T-helper 17 cell (primary cell): ENCODE measurements at regions not wholly inside any gene's neighbourhood (a gene's known extent, or its start where the extent isn't known, plus 50 kb on each side); places are given as distances from the start of the nearest gene placed in this dataset.

Source experiments
- ATAC-seq: fragments of 150-1000 bp; cut with Tn5 transposase; 2 replicates; pipeline ENCODE4 v1.10.0; 2021; ENCODE audit warnings: mild to moderate bottlenecking, moderate library complexity
- DNase-seq, 3 donors: peaks; one replicate each; pipeline versions ENCODE4 v3.0.0 to v3.0.0-alpha.2; 2020 to 2021
- H3K9me3 ChIP-seq: one replicate; pipeline ENCODE4 v1.7.0; 2013; ENCODE audit warnings: low read length, mild to moderate bottlenecking; ENCODE audit not compliant: control insufficient read depth, poor library complexity, severe bottlenecking
- H3K27ac Mint-ChIP-seq: one replicate; pipeline ENCODE4 v1.8.0; 2022; ENCODE audit warnings: mild to moderate bottlenecking, moderate library complexity, mixed read lengths
- H3K27me3 Mint-ChIP-seq: one replicate; pipeline ENCODE4 v1.8.0; 2022; ENCODE audit warnings: mixed read lengths
- H3K36me3 Mint-ChIP-seq: one replicate; pipeline ENCODE4 v1.8.0; 2022; ENCODE audit warnings: low read depth, mixed read lengths
- H3K4me1 Mint-ChIP-seq: one replicate; pipeline ENCODE4 v1.8.0; 2022; ENCODE audit warnings: mild to moderate bottlenecking, mixed read lengths
- H3K4me3 Mint-ChIP-seq: one replicate; pipeline ENCODE4 v1.8.0; 2022; ENCODE audit warnings: mild to moderate bottlenecking, moderate library complexity, mixed read lengths

- Mint-ChIP-seq H3K36me3 (no peaks in the 10 kb centered on the region), H3K27ac (no peak overlapping the region), H3K4me1 (no peaks in the 10 kb centered on the region), H3K4me3 (no peak overlapping the region), H3K27me3 (peaks cover 43% of the 10 kb centered on the region)
- DNase-seq (no peak), ATAC-seq (no peak)
- no peaks in the 10 kb centered on the region for H3K9me3 ChIP-seq
These were observed 65.2 kb upstream of the DIO3 start for GRCh38 chr14:101495827-101496775.

DNA sequence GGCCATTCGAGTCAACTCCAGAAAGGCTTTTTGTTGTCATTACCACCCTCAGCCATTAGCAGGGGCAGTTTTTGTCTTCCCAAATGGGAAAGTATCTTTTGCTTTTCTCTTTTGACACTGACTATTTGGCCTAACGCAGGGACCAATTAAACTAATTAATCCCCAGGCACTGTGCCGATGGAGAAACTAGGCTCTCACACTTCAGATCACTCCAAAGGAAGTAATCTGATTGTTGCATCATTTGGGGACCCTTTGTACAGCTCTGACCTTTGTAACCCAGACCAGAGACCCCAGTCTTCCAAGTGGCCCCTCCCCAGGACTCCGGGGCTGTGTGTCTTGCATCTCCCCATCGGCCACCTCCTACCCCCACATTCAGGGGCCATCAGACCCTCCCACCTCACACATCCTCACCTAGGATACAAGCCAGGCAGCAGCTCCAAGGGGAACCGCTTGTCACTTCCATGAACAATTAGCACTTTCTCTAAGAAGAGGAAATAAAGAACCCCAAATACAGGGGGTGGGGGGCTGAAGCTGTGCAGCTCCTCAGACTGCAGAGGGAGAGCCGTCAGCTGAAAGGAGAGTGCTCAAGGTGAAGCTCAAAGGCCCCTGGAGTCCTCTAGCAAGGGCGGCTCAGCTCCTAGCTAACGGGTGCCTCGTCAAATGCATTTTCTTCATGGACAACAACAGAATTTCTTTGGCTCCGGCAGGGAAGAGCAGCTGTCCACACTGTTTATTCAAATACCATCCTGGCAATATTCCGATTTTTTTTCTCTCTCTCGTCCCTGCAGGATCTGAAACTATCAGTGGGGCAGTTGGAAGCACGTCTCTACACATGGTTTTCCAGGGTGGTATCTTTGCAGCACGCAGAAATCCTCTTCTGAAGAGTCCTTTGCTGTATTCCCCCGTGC is 64.3 kb upstream of the DIO3 start:
- DNase-seq (no peak), ATAC-seq (no peak)
- no peak overlapping the region for H3K27ac Mint-ChIP-seq
- no peaks in the 10 kb centered on the region for H3K9me3 ChIP-seq
- H3K4me1 Mint-ChIP-seq = no peaks in the 10 kb centered on the region
- H3K4me3 Mint-ChIP-seq = no peak overlapping the region
- H3K36me3 Mint-ChIP-seq = no peaks in the 10 kb centered on the region
- peaks cover 48% of the 10 kb centered on the region for H3K27me3 Mint-ChIP-seq

DNA sequence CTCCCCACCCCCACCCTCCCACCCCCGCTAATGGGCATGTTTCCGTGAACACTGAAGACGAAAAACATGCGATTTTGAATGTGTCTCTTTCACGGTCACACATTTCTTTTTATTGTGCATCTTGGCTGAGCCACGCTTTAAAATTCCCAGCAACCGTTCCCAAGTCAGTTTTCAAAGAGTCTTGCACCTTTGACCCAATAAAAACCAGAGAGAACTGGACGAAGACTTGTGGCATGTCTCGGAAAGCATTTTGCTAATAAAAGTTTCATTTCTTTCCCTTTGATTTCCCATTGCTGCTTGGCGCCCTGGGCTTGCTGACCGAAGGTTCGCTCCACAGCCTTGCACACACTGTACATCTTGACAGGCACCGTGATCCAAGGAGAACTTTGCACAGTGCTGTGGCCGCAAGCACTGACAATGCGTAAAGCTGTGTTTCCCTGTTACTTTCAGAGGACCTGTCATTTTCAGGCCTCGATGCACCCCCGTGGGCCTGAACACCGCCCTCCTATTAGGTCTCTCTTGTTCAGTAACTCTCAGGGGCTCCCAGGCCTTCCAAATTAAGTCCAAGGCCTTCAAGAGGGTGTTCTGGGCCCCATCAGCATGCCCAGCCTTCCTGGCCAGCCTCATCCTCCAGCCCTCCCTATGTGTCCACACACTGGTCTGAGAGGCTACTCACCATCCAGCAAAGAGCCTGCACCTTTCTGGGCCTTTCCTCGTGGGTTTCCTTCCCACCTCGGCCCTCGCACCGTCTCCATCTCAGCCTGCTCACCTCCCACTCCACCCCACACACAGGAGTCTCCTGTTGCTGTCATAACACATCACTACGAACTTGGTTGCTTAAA is 63.4 kb upstream of the DIO3 start:
- Mint-ChIP-seq H3K4me3 (no peak overlapping the region), H3K36me3 (no peaks in the 10 kb centered on the region), H3K4me1 (no peaks in the 10 kb centered on the region), H3K27ac (no peak overlapping the region), H3K27me3 (peaks cover 50% of the 10 kb centered on the region)
- H3K9me3 ChIP-seq = no peaks in the 10 kb centered on the region
- ATAC-seq (no peak), DNase-seq (peak in 1 of 3 donors; percentile 1)

DNA sequence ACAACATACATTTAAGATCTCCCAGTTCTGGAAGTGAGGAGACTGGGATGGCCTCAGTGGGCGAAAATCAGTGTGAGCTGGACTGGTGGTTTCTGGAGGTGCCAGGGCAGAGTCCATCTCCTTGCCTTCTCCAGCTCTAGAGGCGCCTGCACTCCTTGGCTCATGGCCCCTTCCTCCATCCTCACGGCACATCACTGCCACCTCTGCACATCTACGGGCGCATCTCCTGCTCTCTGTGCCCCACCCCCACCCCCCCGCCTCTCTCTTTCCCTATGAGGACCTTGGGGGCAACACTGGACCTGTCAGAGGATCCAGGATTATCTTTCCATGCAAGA is 62.8 kb upstream of the DIO3 start:
- peaks cover 50% of the 10 kb centered on the region for H3K27me3 Mint-ChIP-seq
- H3K36me3 Mint-ChIP-seq = no peaks in the 10 kb centered on the region
- DNase-seq (no peak), ATAC-seq (no peak)
- H3K4me1 Mint-ChIP-seq = no peaks in the 10 kb centered on the region
- H3K4me3 Mint-ChIP-seq = no peak overlapping the region
- H3K9me3 ChIP-seq = no peaks in the 10 kb centered on the region
- H3K27ac Mint-ChIP-seq = no peak overlapping the region

GRCh38 chr14:101499080-101499479 is 62.2 kb upstream of the DIO3 start:
- no peak overlapping the region for H3K27ac Mint-ChIP-seq
- no peaks in the 10 kb centered on the region for H3K4me1 Mint-ChIP-seq
- H3K9me3 ChIP-seq = no peaks in the 10 kb centered on the region
- peaks cover under 1% of the 10 kb centered on the region for H3K36me3 Mint-ChIP-seq
- DNase-seq (no peak), ATAC-seq (no peak)
- peaks cover 50% of the 10 kb centered on the region for H3K27me3 Mint-ChIP-seq
- no peak overlapping the region for H3K4me3 Mint-ChIP-seq

DNA sequence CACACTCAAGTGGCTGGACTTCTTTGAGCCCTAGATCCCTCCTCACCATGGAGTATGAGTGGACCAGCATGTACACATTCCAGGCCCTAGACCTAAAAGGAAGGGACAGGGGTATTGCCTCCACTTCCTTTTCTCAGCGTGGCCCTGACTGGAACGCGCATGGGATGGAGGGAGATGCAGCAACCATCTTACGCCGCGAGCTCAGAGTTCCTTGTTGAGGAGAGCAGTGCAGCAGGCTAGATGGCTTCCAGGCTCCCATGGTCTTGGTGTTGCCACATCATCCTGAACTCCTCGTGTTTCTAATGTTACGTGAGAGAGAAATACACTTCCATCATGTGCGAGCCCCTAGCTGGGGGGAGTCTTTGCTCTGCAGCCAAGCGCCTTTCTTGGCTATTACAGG is 61.8 kb upstream of the DIO3 start:
- no peak overlapping the region for H3K4me3 Mint-ChIP-seq
- peaks cover 50% of the 10 kb centered on the region for H3K27me3 Mint-ChIP-seq
- DNase-seq (no peak), ATAC-seq (no peak)
- no peaks in the 10 kb centered on the region for H3K4me1 Mint-ChIP-seq
- H3K27ac Mint-ChIP-seq = no peak overlapping the region
- no peaks in the 10 kb centered on the region for H3K9me3 ChIP-seq
- peaks cover 3% of the 10 kb centered on the region for H3K36me3 Mint-ChIP-seq

DNA sequence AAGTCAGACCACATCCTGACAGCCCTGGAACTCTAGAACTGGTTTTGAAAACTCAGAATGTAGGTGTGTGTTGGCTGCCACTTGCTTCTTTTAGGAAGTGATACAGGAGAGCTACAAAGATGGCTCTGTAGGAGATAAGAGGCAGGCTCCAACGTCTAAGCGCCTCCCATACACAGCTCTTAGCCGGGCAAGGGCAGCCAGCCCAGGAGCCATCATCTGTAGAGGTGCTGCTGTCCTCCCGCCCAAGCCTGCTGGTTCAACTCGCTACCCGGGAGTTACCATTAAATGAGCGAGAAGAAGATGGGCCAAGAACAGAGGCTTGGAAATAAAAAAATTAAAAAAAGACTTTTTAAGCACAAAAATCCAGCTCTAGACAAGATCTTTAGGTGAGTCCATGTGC is 61.2 kb upstream of the DIO3 start:
- DNase-seq = no peak
- H3K9me3 ChIP-seq = no peaks in the 10 kb centered on the region
- ATAC-seq = no peak
- H3K27me3 Mint-ChIP-seq = peaks cover 49% of the 10 kb centered on the region
- no peak overlapping the region for H3K4me3 Mint-ChIP-seq
- H3K27ac Mint-ChIP-seq = no peak overlapping the region
- H3K4me1 Mint-ChIP-seq = no peaks in the 10 kb centered on the region
- H3K36me3 Mint-ChIP-seq = peaks cover 3% of the 10 kb centered on the region

GRCh38 chr14:101500681-101501080 is 60.6 kb upstream of the DIO3 start:
- no peak overlapping the region for H3K4me3 Mint-ChIP-seq
- DNase-seq = no peak
- H3K9me3 ChIP-seq = no peaks in the 10 kb centered on the region
- ATAC-seq = no peak
- H3K4me1 Mint-ChIP-seq = no peaks in the 10 kb centered on the region
- peaks cover 3% of the 10 kb centered on the region for H3K36me3 Mint-ChIP-seq
- no peak overlapping the region for H3K27ac Mint-ChIP-seq
- peaks cover 48% of the 10 kb centered on the region for H3K27me3 Mint-ChIP-seq

- no peak overlapping the region for H3K27ac Mint-ChIP-seq
- peaks cover 3% of the 10 kb centered on the region for H3K36me3 Mint-ChIP-seq
- ATAC-seq (no peak), DNase-seq (no peak)
- peaks cover 48% of the 10 kb centered on the region for H3K27me3 Mint-ChIP-seq
- no peak overlapping the region for H3K4me3 Mint-ChIP-seq
- H3K9me3 ChIP-seq = no peaks in the 10 kb centered on the region
- H3K4me1 Mint-ChIP-seq = peaks cover 3% of the 10 kb centered on the region
These were observed 60.0 kb upstream of the DIO3 start for GRCh38 chr14:101501341-101501740.

DNA sequence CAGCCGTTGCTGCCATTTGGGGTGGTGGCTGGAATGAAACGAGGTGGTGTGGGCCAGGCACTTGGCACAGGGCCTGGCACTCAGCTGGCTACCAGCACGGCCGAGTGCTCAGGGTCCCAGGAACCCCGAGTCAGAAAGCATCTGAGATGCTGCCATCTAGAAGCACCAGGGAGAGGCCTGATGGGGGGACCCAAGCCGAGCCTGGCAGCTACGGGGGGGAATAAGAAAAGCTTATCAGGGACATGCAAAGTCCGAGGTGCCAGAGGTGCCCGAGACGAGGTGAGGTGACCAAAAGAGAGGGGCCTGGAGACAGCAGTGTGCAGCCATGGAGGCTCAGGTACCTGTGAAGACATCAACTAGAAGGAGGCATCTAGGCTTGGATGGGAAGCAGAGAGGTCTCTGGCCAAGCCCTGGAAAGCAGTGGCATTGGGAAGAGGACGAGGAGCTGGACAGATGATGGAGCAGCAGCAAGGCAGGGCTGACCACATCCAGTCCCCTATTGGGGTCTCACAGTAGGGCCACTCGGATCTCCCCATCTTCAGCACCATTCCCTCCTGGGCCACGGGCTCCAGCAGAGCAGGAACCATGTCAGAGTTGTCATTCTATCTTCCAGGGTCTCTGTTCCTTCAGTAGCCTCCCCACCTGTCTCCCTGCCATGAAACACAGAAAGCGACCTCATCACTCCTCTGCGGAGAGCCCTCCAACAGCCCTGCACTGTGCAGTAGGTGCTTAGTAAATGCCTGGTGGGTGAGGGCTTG is 59.3 kb upstream of the DIO3 start:
- H3K27ac Mint-ChIP-seq = no peak overlapping the region
- peaks cover 3% of the 10 kb centered on the region for H3K36me3 Mint-ChIP-seq
- peaks cover 3% of the 10 kb centered on the region for H3K4me1 Mint-ChIP-seq
- peaks cover 42% of the 10 kb centered on the region for H3K27me3 Mint-ChIP-seq
- ATAC-seq = no peak
- H3K4me3 Mint-ChIP-seq = no peak overlapping the region
- peak in 1 of 3 donors; percentile 0 for DNase-seq
- no peaks in the 10 kb centered on the region for H3K9me3 ChIP-seq

GRCh38 chr14:101502761-101503392 is 58.4 kb upstream of the DIO3 start:
- Mint-ChIP-seq H3K4me1 (peaks cover 3% of the 10 kb centered on the region), H3K27ac (no peak overlapping the region), H3K4me3 (no peak overlapping the region), H3K27me3 (peaks cover 37% of the 10 kb centered on the region), H3K36me3 (peaks cover 3% of the 10 kb centered on the region)
- ATAC-seq (no peak), DNase-seq (peak in 2 of 3 donors; percentile 1)
- no peaks in the 10 kb centered on the region for H3K9me3 ChIP-seq
